ENCODE measurements at regions not wholly inside any gene's neighbourhood (a gene's known extent, or its start where the extent isn't known, plus 50 kb on each side); places are given as distances from the start of the nearest gene placed in this dataset.

- H3K4me3 ChIP-seq (ENCODE audit: low read depth, low read length), result no peak overlapping the region
- no peak for TF ChIP-seq CTCF (IDR thresholded peaks at IDR 0.05; ENCODE audit: low read depth, low read length, missing control alignments)
- DNase-seq (ENCODE audit: low read depth), result no peak
Measured at GRCh38 chr22:49224243-49224642, 603.4 kb downstream of the BRD1 start.

- no peak overlapping the region for H3K4me3 ChIP-seq (ENCODE audit: low read depth, low read length)
- no peak for DNase-seq (ENCODE audit: low read depth)
- no peak for TF ChIP-seq CTCF (IDR thresholded peaks at IDR 0.05; ENCODE audit: low read depth, low read length, missing control alignments)
Measured at GRCh38 chr22:49218142-49218541, 609.5 kb downstream of the BRD1 start.

- no peak overlapping the region for H3K4me3 ChIP-seq (ENCODE audit: low read depth, low read length)
- TF ChIP-seq CTCF (IDR thresholded peaks at IDR 0.05; ENCODE audit: low read depth, low read length, missing control alignments), result no peak
- DNase-seq (ENCODE audit: low read depth), result no peak
Measured at GRCh38 chr22:49216579-49216978, 611.1 kb downstream of the BRD1 start.

- no peak for TF ChIP-seq CTCF (IDR thresholded peaks at IDR 0.05; ENCODE audit: low read depth, low read length, missing control alignments)
- no peak for DNase-seq (ENCODE audit: low read depth)
- no peak overlapping the region for H3K4me3 ChIP-seq (ENCODE audit: low read depth, low read length)
Measured at GRCh38 chr22:49215840-49216239, 611.8 kb downstream of the BRD1 start.

GRCh38 chr22:49214976-49215375 is 612.7 kb downstream of the BRD1 start:
- no peak for TF ChIP-seq CTCF (IDR thresholded peaks at IDR 0.05; ENCODE audit: low read depth, low read length, missing control alignments)
- no peak for DNase-seq (ENCODE audit: low read depth)

GRCh38 chr22:49213731-49214352 is 613.8 kb downstream of the BRD1 start:
- no peak for TF ChIP-seq CTCF (IDR thresholded peaks at IDR 0.05; ENCODE audit: low read depth, low read length, missing control alignments)
- no peak for DNase-seq (ENCODE audit: low read depth)

More at GRCh38 chr22:49214976-49215375, 612.7 kb downstream of the BRD1 start:
- no peak overlapping the region for H3K4me3 ChIP-seq (ENCODE audit: low read depth, low read length)

GRCh38 chr22:49212466-49212865 is 615.2 kb downstream of the BRD1 start:
- no peak overlapping the region for H3K4me3 ChIP-seq (ENCODE audit: low read depth, low read length)
- TF ChIP-seq CTCF (IDR thresholded peaks at IDR 0.05; ENCODE audit: low read depth, low read length, missing control alignments), result no peak
- no peak for DNase-seq (ENCODE audit: low read depth)

More at GRCh38 chr22:49213731-49214352, 613.8 kb downstream of the BRD1 start:
- no peak overlapping the region for H3K4me3 ChIP-seq (ENCODE audit: low read depth, low read length)
